Motor neuron (in vitro differentiated cells): ENCODE measurements at regions not wholly inside any gene's neighbourhood (a gene's known extent, or its start where the extent isn't known, plus 50 kb on each side); places are given as distances from the start of the nearest gene placed in this dataset.

Experiments used
- ATAC-seq, 8 experiments: fragments of 200-7000 bp; cut with Tn5 transposase; replicated peaks in 6 of 8; 2 replicates each; pipeline ENCODE4 v1.8.0; 2021; ENCODE audit warnings: mild to moderate bottlenecking in 8 of 8, moderate library complexity in 8 of 8
- H3K27ac ChIP-seq, 2 donors: fragments of 250-450 bp; sonication (Bioruptor Pico); 2 replicates each; pipeline ENCODE4 v1.9.0; 2021; ENCODE audit warnings: antibody characterized with exemption in 2 of 2, mild to moderate bottlenecking in 2 of 2, moderate library complexity in 1 of 2
- H3K4me1 ChIP-seq, 2 donors: fragments of 250-450 bp; sonication (Bioruptor Pico); replicated peaks in 1 of 2; 2 replicates each; pipeline ENCODE4 v1.6.1; 2021; ENCODE audit warnings: antibody characterized with exemption in 2 of 2, mild to moderate bottlenecking in 2 of 2, moderate library complexity in 1 of 2
- H3K4me3 ChIP-seq, 5 donors: fragments of 250-450 bp; sonication (Bioruptor Pico); 2 replicates each; pipeline ENCODE4 v1.9.0; 2021; ENCODE audit warnings: antibody characterized with exemption in 5 of 5, mild to moderate bottlenecking in 5 of 5, moderate library complexity in 4 of 5
- WGBS, 10 experiments: fragments of 450-650 bp; shearing (Covaris generic); methylation state at CpG; one replicate each; pipeline ENCODE4 v1.0.0; 2022; 5-methylcytosine and 5-hydroxymethylcytosine counted together
- in situ Hi-C, 9 experiments: fragments of 400-800 bp; cut with MboI; loops; one replicate each; pipeline ENCODE4 v1.15.0; 2021; ENCODE audit warnings: low sequenced_read_pairs in 9 of 9, low pct_unique_long_range_greater_than_20kb in 2 of 9; ENCODE audit not compliant: unreplicated experiment in 9 of 9

GRCh38 chr10:57218382-57218781, 857.3 kb upstream of the ZWINT start:
- H3K4me1 ChIP-seq, result no peaks in the 10 kb centered on the region
- H3K4me3 ChIP-seq, result no peak overlapping the region
- ATAC-seq, result no peak
- in situ Hi-C loops, result no loop called here
- H3K27ac ChIP-seq, result no peak overlapping the region

GRCh38 chr10:57202356-57202755, 841.3 kb upstream of the ZWINT start:
- ATAC-seq, result no peak
- in situ Hi-C loops, result no loop called here
- H3K27ac ChIP-seq, result no peak overlapping the region
- H3K4me3 ChIP-seq, result no peak overlapping the region
- H3K4me1 ChIP-seq, result peaks cover 5 to 10% of the 10 kb centered on the region in 2 donors
- WGBS, 10 experiments, result 20 to 100% (median 63%) methylated on average over 1 of the region's 1 CpG; no CpG with 5 or more reads in 4 of the 10 experiments

- H3K27ac ChIP-seq, result no peak overlapping the region
- no peak overlapping the region for H3K4me3 ChIP-seq
- WGBS, 10 experiments, result 0 to 100% (median 100%) methylated on average over 1 of the region's 1 CpG
- in situ Hi-C loops, result no loop called here
- no peaks in the 10 kb centered on the region for H3K4me1 ChIP-seq
- no peak for ATAC-seq
These were observed 827.8 kb upstream of the ZWINT start for GRCh38 chr10:57188846-57189245.

GRCh38 chr10:57186201-57186600, 825.1 kb upstream of the ZWINT start:
- WGBS, 10 experiments, result 0 to 100% (median 88%) methylated on average over 1 of the region's 1 CpG; no CpG with 5 or more reads in 3 of the 10 experiments
- no peak overlapping the region for H3K4me3 ChIP-seq
- no peaks in the 10 kb centered on the region for H3K4me1 ChIP-seq
- ATAC-seq, result peak in 3 of 8 experiments; percentile 35 to 50 (median 44)
- H3K27ac ChIP-seq, result no peak overlapping the region
- in situ Hi-C loops, result no loop called here

GRCh38 chr10:57169597-57169996, 808.5 kb upstream of the ZWINT start:
- no peak for ATAC-seq
- H3K4me1 ChIP-seq, result peaks cover 0 to 10% of the 10 kb centered on the region in 2 donors
- in situ Hi-C loops, result no loop called here
- no peak overlapping the region for H3K4me3 ChIP-seq
- 0% methylated on average over 1 of the region's 1 CpG; no CpG with 5 or more reads in 2 of the 10 experiments for WGBS, 10 experiments
- H3K27ac ChIP-seq, result no peak overlapping the region

- Histone ChIP-seq H3K4me1 (peaks cover 0 to 10% of the 10 kb centered on the region in 2 donors), H3K27ac (no peak overlapping the region), H3K4me3 (no peak overlapping the region)
- 0 to 100% (median 26%) methylated on average over 1 to 4 of the region's 4 CpGs for WGBS, 10 experiments
- in situ Hi-C loops, result no loop called here
- ATAC-seq, result peak in 1 of 8 experiments; percentile 38
These were observed 807.7 kb upstream of the ZWINT start for GRCh38 chr10:57168611-57169240.

- Histone ChIP-seq H3K4me1 (peaks cover 6 to 10% of the 10 kb centered on the region in 2 donors), H3K27ac (no peak overlapping the region), H3K4me3 (no peak overlapping the region)
- in situ Hi-C loops, result no loop called here
- 0 to 100% (median 83%) methylated on average over 1 to 2 of the region's 2 CpGs; no CpG with 5 or more reads in 1 of the 10 experiments for WGBS, 10 experiments
- peak in 5 of 8 experiments; percentile 32 to 92 (median 66) for ATAC-seq
These were observed 804.6 kb upstream of the ZWINT start for GRCh38 chr10:57165671-57166070.

GRCh38 chr10:57162231-57162630, 801.2 kb upstream of the ZWINT start:
- 0 to 96% (median 83%) methylated on average over 1 to 4 of the region's 4 CpGs; no CpG with 5 or more reads in 1 of the 10 experiments for WGBS, 10 experiments
- H3K4me3 ChIP-seq, result no peak overlapping the region
- peaks cover 6% of the 10 kb centered on the region in 2 donors for H3K4me1 ChIP-seq
- no peak overlapping the region for H3K27ac ChIP-seq
- peak in 4 of 8 experiments; percentile 21 to 77 (median 68) for ATAC-seq
- in situ Hi-C loops, result no loop called here

GRCh38 chr10:57161157-57161556, 800.1 kb upstream of the ZWINT start:
- WGBS, 10 experiments, result 0 to 100% (median 100%) methylated on average over 1 of the region's 1 CpG; no CpG with 5 or more reads in 4 of the 10 experiments
- no peak overlapping the region for H3K27ac ChIP-seq
- in situ Hi-C loops, result no loop called here
- H3K4me3 ChIP-seq, result no peak overlapping the region
- peaks cover 6% of the 10 kb centered on the region in 2 donors for H3K4me1 ChIP-seq
- no peak for ATAC-seq

- Histone ChIP-seq H3K27ac (no peak overlapping the region), H3K4me3 (no peak overlapping the region), H3K4me1 (peaks cover 3% of the 10 kb centered on the region in 2 donors)
- no peak for ATAC-seq
- in situ Hi-C loops, result no loop called here
These were observed 784.5 kb upstream of the ZWINT start for GRCh38 chr10:57145548-57145947.

- H3K4me3 ChIP-seq, result no peak overlapping the region
- 0 to 77% (median 34%) methylated on average over 2 to 7 of the region's 7 CpGs for WGBS, 10 experiments
- peak in 3 of 8 experiments; percentile 25 to 39 (median 33) for ATAC-seq
These were observed 782.0 kb upstream of the ZWINT start for GRCh38 chr10:57142925-57143576.

GRCh38 chr10:57141708-57142107, 780.6 kb upstream of the ZWINT start:
- Histone ChIP-seq H3K4me1 (peaks cover 3% of the 10 kb centered on the region in 2 donors), H3K27ac (no peak overlapping the region), H3K4me3 (no peak overlapping the region)
- ATAC-seq, result no peak
- in situ Hi-C loops, result no loop called here
- WGBS, 10 experiments, result 8 to 100% (median 91%) methylated on average over 1 of the region's 1 CpG; no CpG with 5 or more reads in 1 of the 10 experiments

More at GRCh38 chr10:57142925-57143576, 782.0 kb upstream of the ZWINT start:
- no peak overlapping the region for H3K27ac ChIP-seq
- H3K4me1 ChIP-seq, result peaks cover 3% of the 10 kb centered on the region in 2 donors
- in situ Hi-C loops, result no loop called here

GRCh38 chr10:57119684-57120083, 758.6 kb upstream of the ZWINT start:
- Histone ChIP-seq H3K27ac (peak overlapping the region in 1 of 2 donors; percentile 35), H3K4me3 (no peak overlapping the region), H3K4me1 (peaks cover 0 to 8% of the 10 kb centered on the region in 2 donors)
- in situ Hi-C loops, result no loop called here
- ATAC-seq, result peak in 5 of 8 experiments; percentile 79 to 98 (median 88)
- WGBS, 10 experiments, result 0 to 14% (median 5%) methylated on average over 1 of the region's 1 CpG; no CpG with 5 or more reads in 6 of the 10 experiments
